Panc1 (cell line): ENCODE measurements at regions not wholly inside any gene's neighbourhood (a gene's known extent, or its start where the extent isn't known, plus 50 kb on each side); places are given as distances from the start of the nearest gene placed in this dataset.

Experiments used
- ATAC-seq: fragments of 200-7000 bp; cut with Tn5 transposase; 2 replicates; pipeline ENCODE4 v1.9.1; 2020; ENCODE audit warnings: mild to moderate bottlenecking, moderate library complexity
- BruUV-seq: library from RNA; stranded (reverse); fragments of 400-500 nt; replicated peaks from 2 replicates; lab custom pipeline; 2021; lab: Mats Ljungman, UMichigan
- CTCF ChIA-PET: fragments of 300-600 bp; sonication (Branson Sonifier 250); formaldehyde crosslinking; loops from one replicate; lab custom pipeline; 2022; ENCODE audit warnings: antibody characterized with exemption; lab: Charles Lee
- POLR2A ChIA-PET: fragments of 300-600 bp; sonication (Branson Sonifier 250); formaldehyde crosslinking; loops from one replicate; lab custom pipeline; 2022; ENCODE audit warnings: antibody characterized with exemption; lab: Charles Lee
- DNase-seq: peaks from one replicate; pipeline ENCODE4 v3.0.0-alpha.2; 2010; ENCODE audit warnings: low read depth, low spot score
- H3K27ac ChIP-seq: 2 replicates; pipeline ENCODE4 v1.5.1; 2011; ENCODE audit warnings: mild to moderate bottlenecking, low read length, inconsistent platforms
- H3K27me3 ChIP-seq: fragments of 200-500 bp; sonication (Bioruptor generic); 2 replicates; pipeline ENCODE4 v1.6.0; 2014; ENCODE audit warnings: low read length, inconsistent platforms; ENCODE audit not compliant: control insufficient read depth, insufficient read depth
- H3K36me3 ChIP-seq: fragments of 200-500 bp; sonication (Bioruptor generic); 2 replicates; pipeline ENCODE4 v1.5.1; 2014; ENCODE audit warnings: inconsistent platforms, mild to moderate bottlenecking, low read length, moderate library complexity; ENCODE audit not compliant: control insufficient read depth, insufficient read depth
- H3K4me1 ChIP-seq: 2 replicates; pipeline ENCODE4 v1.5.1; 2011; ENCODE audit warnings: inconsistent platforms, mild to moderate bottlenecking, low read length, moderate library complexity; ENCODE audit not compliant: control insufficient read depth, insufficient read depth
- H3K4me3 ChIP-seq, 2 experiments: 2 replicates each; pipeline ENCODE4 v1.5.1; 2011 to 2012; ENCODE audit warnings: low read depth in 2 of 2, low read length in 2 of 2, mild to moderate bottlenecking in 2 of 2, inconsistent platforms in 1 of 2, moderate library complexity in 1 of 2
- H3K9me3 ChIP-seq: fragments of 200-500 bp; sonication (Bioruptor generic); 2 replicates; pipeline ENCODE4 v1.5.1; 2014; ENCODE audit warnings: low read depth, mild to moderate bottlenecking, inconsistent platforms, low read length, moderate library complexity; ENCODE audit not compliant: control insufficient read depth, insufficient read depth
- CTCF ChIP-seq: fragments of 450-650 bp; IDR thresholded peaks from 2 replicates; pipeline ENCODE4 v1.5.1; 2017; ENCODE audit warnings: mild to moderate bottlenecking
- POLR2AphosphoS5 ChIP-seq: IDR thresholded peaks from 2 replicates; pipeline ENCODE4 v1.6.1; 2012; ENCODE audit warnings: mild to moderate bottlenecking, low read depth, low read length, moderate library complexity
- REST ChIP-seq, 2 experiments: IDR thresholded peaks; 2 replicates each; pipeline ENCODE4 v1.6.1; 2011 to 2012; ENCODE audit warnings: low read depth in 2 of 2, control low read depth in 1 of 2, low read length in 1 of 2, mild to moderate bottlenecking in 1 of 2, moderate library complexity in 1 of 2; ENCODE audit not compliant: insufficient read depth in 1 of 2
- SIN3A ChIP-seq: IDR thresholded peaks from 2 replicates; pipeline ENCODE4 v1.6.1; 2012; ENCODE audit warnings: low read depth, mild to moderate bottlenecking, low read length, moderate library complexity, borderline replicate concordance; ENCODE audit not compliant: insufficient read depth
- TCF7L2 ChIP-seq: IDR thresholded peaks from 2 replicates; pipeline ENCODE4 v1.6.1; 2011; ENCODE audit warnings: mild to moderate bottlenecking, low read depth, low read length, inconsistent platforms
- in situ Hi-C: cut with HindIII; loops from 2 replicates; pipeline ENCODE4 v1.10.0; 2016; ENCODE audit warnings: low sequenced_read_pairs, low pct_unique_long_range_greater_than_20kb
- intact Hi-C: fragments of 100-400 bp; cut with micrococcal nuclease; formaldehyde crosslinking; loops from one replicate; pipeline ENCODE4 v1.10.0; 2022; ENCODE audit not compliant: unreplicated experiment

GRCh38 chr5:5883146-5883545 is 460.7 kb downstream of the ICE1 start:
- intact Hi-C loops (no loop called here), in situ Hi-C loops (no loop called here)
- TF ChIP-seq POLR2AphosphoS5 (no peak), TCF7L2 (no peak), REST (IDR thresholded peaks at IDR 0.05; ENCODE audit: insufficient read depth in 1 of 2, low read depth in 2 of 2, low read length in 1 of 2) (no peak), SIN3A (no peak), CTCF (no peak)
- H3K4me3 ChIP-seq = no peak overlapping the region
- H3K9me3 ChIP-seq = no peaks in the 10 kb centered on the region
- peaks cover 2% of the 10 kb centered on the region; the same call in 1 of the 2 replicates for H3K27me3 ChIP-seq
- POLR2A ChIA-PET = no interaction called here
- ATAC-seq (no peak), DNase-seq (no peak)
- no TSS peak for BruUV-seq
- CTCF ChIA-PET = no interaction called here
- H3K27ac ChIP-seq = no peak overlapping the region
- no peaks in the 10 kb centered on the region for H3K4me1 ChIP-seq
- H3K36me3 ChIP-seq = no peaks in the 10 kb centered on the region

GRCh38 chr5:5882706-5883105 is 460.2 kb downstream of the ICE1 start:
- POLR2A ChIA-PET = no interaction called here
- DNase-seq (no peak), ATAC-seq (no peak)
- intact Hi-C loops (no loop called here), in situ Hi-C loops (no loop called here)
- H3K4me3 ChIP-seq = no peak overlapping the region
- no peak overlapping the region for H3K27ac ChIP-seq
- BruUV-seq = no TSS peak
- no peaks in the 10 kb centered on the region for H3K4me1 ChIP-seq
- CTCF ChIA-PET = no interaction called here
- H3K36me3 ChIP-seq = no peaks in the 10 kb centered on the region
- no peaks in the 10 kb centered on the region for H3K9me3 ChIP-seq
- TF ChIP-seq REST (IDR thresholded peaks at IDR 0.05; ENCODE audit: insufficient read depth in 1 of 2, low read depth in 2 of 2, low read length in 1 of 2) (no peak), TCF7L2 (no peak), SIN3A (no peak), CTCF (no peak), POLR2AphosphoS5 (no peak)
- H3K27me3 ChIP-seq = peaks cover 2% of the 10 kb centered on the region; the same call in 1 of the 2 replicates
